Left renal cortex interstitium (tissue), 4 donors: ENCODE measurements at regions not wholly inside any gene's neighbourhood (a gene's known extent, or its start where the extent isn't known, plus 50 kb on each side); places are given as distances from the start of the nearest gene placed in this dataset.
"Not testable (repeated sequence)": the region's sequence is repeated elsewhere in the genome, so short reads cannot be mapped to it uniquely, and the experiment has no call there.

Experiments used
- DNase-seq, 4 donors: peaks; one replicate each; pipeline ENCODE4 v3.0.0-alpha.2; 2013; ENCODE audit warnings: low read depth in 4 of 4, low spot score in 2 of 4, missing footprints in 1 of 4

GRCh38 chr1:30125821-30126170 is 597.6 kb downstream of the MATN1 start:
- no peak for DNase-seq

- DNase-seq: no peak
These were observed 598.2 kb downstream of the MATN1 start for GRCh38 chr1:30125021-30125820.

- no peak for DNase-seq
These were observed 599.5 kb downstream of the MATN1 start for GRCh38 chr1:30123896-30124295.

- DNase-seq: no peak
These were observed 600.3 kb downstream of the MATN1 start for GRCh38 chr1:30123036-30123435.

GRCh38 chr1:30120245-30121000 is 603.0 kb downstream of the MATN1 start:
- peak in 3 of 4 donors; percentile 23 to 31 (median 31) for DNase-seq

GRCh38 chr1:30117685-30118084 is 605.7 kb downstream of the MATN1 start:
- no peak for DNase-seq

GRCh38 chr1:30111431-30111830 is 612.0 kb downstream of the MATN1 start:
- DNase-seq: peak in 1 of 4 donors; percentile 31

- DNase-seq: no peak
These were observed 612.5 kb downstream of the MATN1 start for GRCh38 chr1:30110846-30111245.

- no peak for DNase-seq
These were observed 613.5 kb downstream of the MATN1 start for GRCh38 chr1:30109853-30110252.

GRCh38 chr1:30108186-30108585 is 615.2 kb downstream of the MATN1 start:
- no peak for DNase-seq

GRCh38 chr1:30106125-30106524 is 617.3 kb downstream of the MATN1 start:
- no peak for DNase-seq

- DNase-seq: no peak
These were observed 618.8 kb downstream of the MATN1 start for GRCh38 chr1:30104551-30104950.

GRCh38 chr1:30103708-30104411 is 619.5 kb downstream of the MATN1 start:
- no peak for DNase-seq

GRCh38 chr1:30102605-30103004 is 620.8 kb downstream of the MATN1 start:
- DNase-seq: no peak

- DNase-seq: no peak
These were observed 621.7 kb downstream of the MATN1 start for GRCh38 chr1:30101487-30102227.

GRCh38 chr1:30101016-30101415 is 622.4 kb downstream of the MATN1 start:
- DNase-seq: no peak

GRCh38 chr1:30100524-30100862 is 622.9 kb downstream of the MATN1 start:
- no peak for DNase-seq

GRCh38 chr1:30099587-30100523 is 623.5 kb downstream of the MATN1 start:
- no peak for DNase-seq

GRCh38 chr1:30097851-30098250 is 625.5 kb downstream of the MATN1 start:
- not testable (repeated sequence) for DNase-seq
